PC-3 (cell line): ENCODE measurements at regions not wholly inside any gene's neighbourhood (a gene's known extent, or its start where the extent isn't known, plus 50 kb on each side); places are given as distances from the start of the nearest gene placed in this dataset.

Experiments
- ATAC-seq: fragments of 200-7000 bp; cut with Tn5 transposase; 2 replicates; pipeline ENCODE4 v1.9.1; 2020; ENCODE audit warnings: mild to moderate bottlenecking, moderate library complexity
- BruUV-seq: library from RNA; stranded (reverse); fragments of 400-500 nt; replicated peaks from 2 replicates; lab custom pipeline; 2021; lab: Mats Ljungman, UMichigan
- CTCF ChIA-PET: fragments of 300-600 bp; sonication (Branson Sonifier 250); formaldehyde crosslinking; loops from one replicate; lab custom pipeline; 2022; ENCODE audit warnings: antibody characterized with exemption; lab: Charles Lee
- POLR2A ChIA-PET: fragments of 300-600 bp; sonication (Branson Sonifier 250); formaldehyde crosslinking; loops from one replicate; lab custom pipeline; 2022; ENCODE audit warnings: antibody characterized with exemption; ENCODE audit not compliant: unreplicated experiment; lab: Charles Lee
- DNase-seq: peaks from one replicate; pipeline ENCODE4 v3.0.0-alpha.2; 2015
- H2AFZ ChIP-seq: fragments of 300-600 bp; sonication (generic); 2 replicates; pipeline ENCODE4 v1.6.0; 2016; ENCODE audit warnings: antibody characterized with exemption, low read length
- H3F3A ChIP-seq: fragments of 300-600 bp; sonication (generic); one replicate; pipeline ENCODE4 v1.6.0; 2017; ENCODE audit warnings: antibody characterized with exemption, low read length, control low read depth, mild to moderate bottlenecking; ENCODE audit not compliant: unreplicated experiment
- H3K27ac ChIP-seq: fragments of 300-600 bp; sonication (generic); 2 replicates; pipeline ENCODE4 v1.5.1; 2016; ENCODE audit warnings: mild to moderate bottlenecking, low read length
- H3K27me3 ChIP-seq: fragments of 300-600 bp; sonication (generic); 2 replicates; pipeline ENCODE4 v1.6.1; 2016; ENCODE audit warnings: low read length, mixed read lengths
- H3K36me3 ChIP-seq: fragments of 300-600 bp; sonication (generic); 2 replicates; pipeline ENCODE4 v1.6.1; 2016; ENCODE audit warnings: low read depth, mixed run types, low read length, mixed read lengths
- H3K4me1 ChIP-seq: fragments of 300-600 bp; sonication (generic); 2 replicates; pipeline ENCODE4 v1.5.1; 2016; ENCODE audit warnings: low read length; ENCODE audit not compliant: insufficient read depth
- H3K4me2 ChIP-seq: fragments of 300-600 bp; sonication (generic); 2 replicates; pipeline ENCODE4 v1.6.0; 2016; ENCODE audit warnings: low read length
- H3K4me3 ChIP-seq: fragments of 300-600 bp; sonication (generic); 2 replicates; pipeline ENCODE4 v1.5.1; 2016; ENCODE audit warnings: mild to moderate bottlenecking, low read length, mixed read lengths
- H3K79me2 ChIP-seq: fragments of 300-600 bp; sonication (generic); 2 replicates; pipeline ENCODE4 v1.6.1; 2017; ENCODE audit warnings: low read length, mixed read lengths
- H3K9ac ChIP-seq: fragments of 300-600 bp; sonication (generic); 2 replicates; pipeline ENCODE4 v1.6.0; 2016; ENCODE audit warnings: mild to moderate bottlenecking, low read length
- H3K9me2 ChIP-seq: fragments of 300-600 bp; sonication (generic); replicated peaks from 2 replicates; pipeline ENCODE4 v1.6.1; 2016; ENCODE audit warnings: mixed run types, low read length, mixed read lengths
- H3K9me3 ChIP-seq: fragments of 300-600 bp; sonication (generic); 2 replicates; pipeline ENCODE4 v1.6.1; 2016; ENCODE audit warnings: low read length, mixed read lengths
- H4K20me1 ChIP-seq: fragments of 300-600 bp; sonication (generic); 2 replicates; pipeline ENCODE4 v1.6.1; 2016; ENCODE audit warnings: low read length, mixed read lengths
- CTCF ChIP-seq: fragments of 300-600 bp; sonication (generic); conservative IDR thresholded peaks from 2 replicates; pipeline ENCODE4 v1.5.1; 2017; ENCODE audit warnings: antibody characterized with exemption, low read depth, mild to moderate bottlenecking, low read length
- EZH2 ChIP-seq: fragments of 300-600 bp; sonication (generic); IDR thresholded peaks from one replicate; pipeline ENCODE4 v1.6.1; 2017; ENCODE audit warnings: antibody characterized with exemption, mild to moderate bottlenecking, low read length; ENCODE audit not compliant: unreplicated experiment
- EZH2phosphoT487 ChIP-seq: fragments of 300-600 bp; sonication (generic); IDR thresholded peaks from 2 replicates; pipeline ENCODE4 v1.6.1; 2018; ENCODE audit warnings: mild to moderate bottlenecking, antibody characterized with exemption, low read length, borderline replicate concordance
- intact Hi-C: fragments of 100-400 bp; cut with micrococcal nuclease; formaldehyde crosslinking; loops from 2 replicates; pipeline ENCODE4 v1.9.0; 2023

GRCh38 chr1:83709662-83710061 is 289.3 kb downstream of the TTLL7 start:
- H3K9me2 ChIP-seq = no peaks in the 10 kb centered on the region
- H3K79me2 ChIP-seq = no peaks in the 10 kb centered on the region
- H3K36me3 ChIP-seq = no peaks in the 10 kb centered on the region
- no peak for TF ChIP-seq CTCF
- no peak for TF ChIP-seq EZH2phosphoT487
- no peak for TF ChIP-seq EZH2
- BruUV-seq = no TSS peak
- ChIA-PET POLR2A (no interaction called here), CTCF (no interaction called here)
- intact Hi-C loops = no loop called here
- no peaks in the 10 kb centered on the region for H3K9me3 ChIP-seq
- H2AFZ ChIP-seq = no peak overlapping the region
- no peak overlapping the region for H3K27ac ChIP-seq
- no peaks in the 10 kb centered on the region for H3K4me1 ChIP-seq
- H3K4me3 ChIP-seq = no peak overlapping the region
- H4K20me1 ChIP-seq = no peaks in the 10 kb centered on the region
- H3K27me3 ChIP-seq = peaks cover 28% of the 10 kb centered on the region; the same call in 1 of the 2 replicates
- H3K4me2 ChIP-seq = no peak overlapping the region
- H3F3A ChIP-seq = no peaks in the 10 kb centered on the region
- DNase-seq (no peak), ATAC-seq (no peak)
- no peak overlapping the region for H3K9ac ChIP-seq

GRCh38 chr1:83706354-83706938 is 292.5 kb downstream of the TTLL7 start:
- no TSS peak for BruUV-seq
- Histone ChIP-seq H3K79me2 (no peaks in the 10 kb centered on the region), H3K4me3 (no peak overlapping the region), H3K27me3 (peaks cover 28% of the 10 kb centered on the region; the same call in 1 of the 2 replicates), H3K4me1 (no peaks in the 10 kb centered on the region), H3K36me3 (no peaks in the 10 kb centered on the region), H3K4me2 (no peak overlapping the region), H3K9me2 (no peaks in the 10 kb centered on the region), H3K9ac (no peak overlapping the region), H3K27ac (no peak overlapping the region), H2AFZ (no peak overlapping the region), H3F3A (no peaks in the 10 kb centered on the region), H3K9me3 (no peaks in the 10 kb centered on the region), H4K20me1 (no peaks in the 10 kb centered on the region)
- no peak for TF ChIP-seq EZH2phosphoT487
- TF ChIP-seq CTCF = no peak
- no peak for TF ChIP-seq EZH2
- intact Hi-C loops = no loop called here
- CTCF ChIA-PET = no interaction called here
- DNase-seq = no peak
- POLR2A ChIA-PET = no interaction called here
- ATAC-seq = no peak

DNA sequence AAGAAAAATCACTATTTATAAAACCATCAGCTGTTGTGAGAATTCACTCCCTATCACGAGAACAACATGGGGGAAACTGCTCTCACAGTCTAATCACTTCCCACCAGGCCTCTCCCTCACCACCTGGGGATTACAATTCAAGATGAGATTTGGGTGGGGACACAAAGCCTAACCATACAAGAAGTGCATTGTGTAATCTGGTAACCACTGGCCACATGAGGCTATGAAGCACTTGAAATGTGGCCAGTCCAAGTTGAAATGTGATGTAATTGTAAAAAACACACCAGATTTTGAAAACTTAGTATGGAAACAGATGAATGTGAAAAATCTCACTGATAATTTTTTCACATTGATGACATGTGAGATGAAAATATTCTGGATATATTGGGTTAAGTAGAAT is 293.8 kb downstream of the TTLL7 start:
- intact Hi-C loops = no loop called here
- Histone ChIP-seq H3K79me2 (no peaks in the 10 kb centered on the region), H4K20me1 (no peaks in the 10 kb centered on the region), H3K36me3 (no peaks in the 10 kb centered on the region), H3K27ac (no peak overlapping the region), H2AFZ (no peak overlapping the region), H3K4me3 (no peak overlapping the region), H3K9ac (no peak overlapping the region), H3K9me2 (no peaks in the 10 kb centered on the region), H3K9me3 (no peaks in the 10 kb centered on the region), H3K4me1 (no peaks in the 10 kb centered on the region), H3F3A (no peaks in the 10 kb centered on the region), H3K4me2 (no peak overlapping the region), H3K27me3 (peaks cover 16% of the 10 kb centered on the region; the same call in 1 of the 2 replicates)
- DNase-seq (no peak), ATAC-seq (no peak)
- TF ChIP-seq EZH2 (no peak), CTCF (no peak), EZH2phosphoT487 (no peak)
- no TSS peak for BruUV-seq
- ChIA-PET CTCF (interaction anchor here (0.6 kb wide), 1 partner anchor 704 kb away, joined by 5 read pairs; no protein-coding TSS in a partner anchor), POLR2A (no interaction called here)
